GM23338 (cell line): ENCODE measurements at regions not wholly inside any gene's neighbourhood (a gene's known extent, or its start where the extent isn't known, plus 50 kb on each side); places are given as distances from the start of the nearest gene placed in this dataset.

Experiments used
- CTCF ChIP-seq, 2 experiments: fragments of 200-600 bp in 1 of 2; sonication (generic) in 1 of 2; conservative IDR thresholded peaks; 2 replicates each; pipeline versions ENCODE4 v1.5.1 to v1.6.1; 2016 to 2017; ENCODE audit warnings: antibody characterized with exemption in 2 of 2, low read depth in 2 of 2, mild to moderate bottlenecking in 2 of 2, moderate library complexity in 1 of 2
- EZH2 ChIP-seq: fragments of 200-600 bp; sonication (generic); IDR thresholded peaks from one replicate; pipeline ENCODE4 v1.8.0; 2017; ENCODE audit warnings: antibody characterized with exemption, mild to moderate bottlenecking, low read depth; ENCODE audit not compliant: unreplicated experiment
- POLR2AphosphoS5 ChIP-seq: IDR thresholded peaks from 2 replicates; pipeline ENCODE4 v1.6.1; 2016; ENCODE audit warnings: antibody characterized with exemption, low read depth
- REST ChIP-seq: IDR thresholded peaks from one replicate; pipeline ENCODE4 v1.6.1; 2018; ENCODE audit warnings: antibody characterized with exemption; ENCODE audit not compliant: unreplicated experiment

GRCh38 chr6:121698617-121699016 lies 263.2 kb downstream of the GJA1 start:
- TF ChIP-seq CTCF (conservative IDR thresholded peaks at IDR 0.05; ENCODE audit: low read depth in 2 of 2) (no peak), REST (no peak), EZH2 (no peak), POLR2AphosphoS5 (no peak)
